ENCODE measurements at regions not wholly inside any gene's neighbourhood (a gene's known extent, or its start where the extent isn't known, plus 50 kb on each side); places are given as distances from the start of the nearest gene placed in this dataset.

- TF ChIP-seq POLR2A (IDR thresholded peaks at IDR 0.05) (no peak), CTCF (IDR thresholded peaks at IDR 0.05) (no peak)
These were observed 817.5 kb downstream of the VGLL3 start for GRCh38 chr3:86173401-86173800.

All from lower leg skin (tissue), 3 donors.